ENCODE measurements at regions not wholly inside any gene's neighbourhood (a gene's known extent, or its start where the extent isn't known, plus 50 kb on each side); places are given as distances from the start of the nearest gene placed in this dataset.
"Not testable (repeated sequence)": the region's sequence is repeated elsewhere in the genome, so short reads cannot be mapped to it uniquely, and the experiment has no call there.

DNA sequence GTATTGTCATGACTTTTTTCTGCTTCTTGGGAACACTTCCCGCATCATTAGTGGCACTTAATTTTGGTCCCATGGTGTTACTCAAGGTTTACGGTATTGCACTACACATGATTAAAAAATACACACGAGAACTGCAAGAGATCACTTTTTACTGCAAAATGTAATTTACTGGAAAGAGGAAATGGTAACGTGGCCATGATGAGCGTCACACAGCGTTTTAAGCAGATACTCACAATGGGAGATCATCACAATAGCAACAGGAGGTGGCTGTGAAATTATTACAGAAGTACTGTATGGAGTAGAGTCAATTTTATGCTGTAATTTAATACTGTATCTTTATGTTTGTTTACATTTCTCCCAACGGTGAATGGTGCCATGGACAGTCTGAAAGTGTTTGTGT, 1510.3 kb downstream of the AMY1C start:
- Histone ChIP-seq H3K18ac (ENCODE audit: low read depth in 1 of 2, low read length in 2 of 2) (no peak overlapping the region), H2AK5ac (ENCODE audit: low read length, severe bottlenecking) (no peak overlapping the region), H3K4me1 (ENCODE audit: control insufficient read depth, insufficient read depth, low read depth, low read length) (no peaks in the 10 kb centered on the region), H3K4me3 (ENCODE audit: insufficient read depth in 1 of 2, low read depth in 1 of 2, low read length in 2 of 2) (no peak overlapping the region), H3K14ac (ENCODE audit: low read length in 2 of 2) (no peak overlapping the region), H3K9me3 (ENCODE audit: control insufficient read depth, low read length) (peaks cover 4% of the 10 kb centered on the region), H3K9ac (ENCODE audit: low read length) (no peak overlapping the region), H4K8ac (ENCODE audit: low read length) (no peak overlapping the region), H2BK12ac (ENCODE audit: low read length in 2 of 2) (no peak overlapping the region), H2BK5ac (ENCODE audit: low read depth, low read length, poor library complexity, severe bottlenecking) (no peak overlapping the region), H2BK15ac (ENCODE audit: low read depth, poor library complexity, severe bottlenecking) (no peak overlapping the region), H3K79me1 (replicated peaks; ENCODE audit: low read length, poor library complexity, severe bottlenecking) (no peaks in the 10 kb centered on the region), H3K4ac (ENCODE audit: low read depth in 1 of 2, low read length in 2 of 2) (no peak overlapping the region), H3K27ac (ENCODE audit: low read length, poor library complexity, severe bottlenecking) (no peak overlapping the region), H2BK120ac (ENCODE audit: low read depth, low read length) (no peak overlapping the region), H4K91ac (ENCODE audit: low read length) (no peak overlapping the region), H2AFZ (ENCODE audit: low read depth, low read length) (no peak overlapping the region), H3K27me3 (ENCODE audit: control insufficient read depth in 1 of 2, insufficient read depth in 1 of 2, low read length in 2 of 2) (no peaks in the 10 kb centered on the region), H3K23ac (ENCODE audit: low read length in 2 of 2) (no peak overlapping the region), H3K36me3 (ENCODE audit: control insufficient read depth in 1 of 2, insufficient read depth in 2 of 2, low read depth in 1 of 2, low read length in 2 of 2) (no peaks in the 10 kb centered on the region), H3K4me2 (ENCODE audit: low read length, poor library complexity, severe bottlenecking) (no peak overlapping the region)
- no peak for DNase-seq
- 88% methylated on average over 5 of the region's 7 CpGs for WGBS

DNA sequence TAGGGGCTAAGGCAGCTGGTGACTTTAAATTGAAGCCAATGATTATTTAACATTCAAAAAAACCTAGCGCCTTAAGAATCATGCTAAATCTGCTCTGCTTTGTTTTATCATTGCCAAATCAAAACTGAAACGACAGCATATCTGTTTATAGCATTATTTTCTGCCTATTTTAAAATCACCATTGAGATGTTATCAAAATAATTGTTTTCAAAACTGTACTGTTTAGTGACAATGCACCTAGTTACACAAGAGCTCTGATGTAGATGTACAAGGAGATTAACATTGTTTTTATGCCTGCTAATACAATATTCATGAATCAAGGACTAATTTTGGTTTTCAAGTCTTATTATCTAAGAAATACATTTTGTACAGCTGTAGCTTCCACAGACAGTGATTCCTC, 1521.3 kb downstream of the AMY1C start:
- H3K23ac ChIP-seq (ENCODE audit: low read length in 2 of 2), result no peak overlapping the region
- no peak overlapping the region for H2AK5ac ChIP-seq (ENCODE audit: low read length, severe bottlenecking)
- no peaks in the 10 kb centered on the region for H3K4me1 ChIP-seq (ENCODE audit: control insufficient read depth, insufficient read depth, low read depth, low read length)
- DNase-seq, result no peak
- H3K27ac ChIP-seq (ENCODE audit: low read length, poor library complexity, severe bottlenecking), result no peak overlapping the region
- no peak overlapping the region for H3K9ac ChIP-seq (ENCODE audit: low read length)
- H2BK15ac ChIP-seq (ENCODE audit: low read depth, poor library complexity, severe bottlenecking), result no peak overlapping the region
- H3K4me2 ChIP-seq (ENCODE audit: low read length, poor library complexity, severe bottlenecking), result no peak overlapping the region
- 88% methylated on average over 1 of the region's 2 CpGs for WGBS
- H2BK12ac ChIP-seq (ENCODE audit: low read length in 2 of 2), result no peak overlapping the region
- no peaks in the 10 kb centered on the region for H3K79me1 ChIP-seq (replicated peaks; ENCODE audit: low read length, poor library complexity, severe bottlenecking)
- H3K27me3 ChIP-seq (ENCODE audit: control insufficient read depth in 1 of 2, insufficient read depth in 1 of 2, low read length in 2 of 2), result no peaks in the 10 kb centered on the region
- H3K4me3 ChIP-seq (ENCODE audit: insufficient read depth in 1 of 2, low read depth in 1 of 2, low read length in 2 of 2), result no peak overlapping the region
- no peak overlapping the region for H4K91ac ChIP-seq (ENCODE audit: low read length)
- H2BK5ac ChIP-seq (ENCODE audit: low read depth, low read length, poor library complexity, severe bottlenecking), result no peak overlapping the region
- no peak overlapping the region for H3K4ac ChIP-seq (ENCODE audit: low read depth in 1 of 2, low read length in 2 of 2)
- no peak overlapping the region for H2BK120ac ChIP-seq (ENCODE audit: low read depth, low read length)
- no peak overlapping the region for H4K8ac ChIP-seq (ENCODE audit: low read length)
- no peaks in the 10 kb centered on the region for H3K36me3 ChIP-seq (ENCODE audit: control insufficient read depth in 1 of 2, insufficient read depth in 2 of 2, low read depth in 1 of 2, low read length in 2 of 2)
- no peak overlapping the region for H2AFZ ChIP-seq (ENCODE audit: low read depth, low read length)
- H3K14ac ChIP-seq (ENCODE audit: low read length in 2 of 2), result no peak overlapping the region
- H3K9me3 ChIP-seq (ENCODE audit: control insufficient read depth, low read length), result peaks cover 9% of the 10 kb centered on the region
- H3K18ac ChIP-seq (ENCODE audit: low read depth in 1 of 2, low read length in 2 of 2), result no peak overlapping the region

DNA sequence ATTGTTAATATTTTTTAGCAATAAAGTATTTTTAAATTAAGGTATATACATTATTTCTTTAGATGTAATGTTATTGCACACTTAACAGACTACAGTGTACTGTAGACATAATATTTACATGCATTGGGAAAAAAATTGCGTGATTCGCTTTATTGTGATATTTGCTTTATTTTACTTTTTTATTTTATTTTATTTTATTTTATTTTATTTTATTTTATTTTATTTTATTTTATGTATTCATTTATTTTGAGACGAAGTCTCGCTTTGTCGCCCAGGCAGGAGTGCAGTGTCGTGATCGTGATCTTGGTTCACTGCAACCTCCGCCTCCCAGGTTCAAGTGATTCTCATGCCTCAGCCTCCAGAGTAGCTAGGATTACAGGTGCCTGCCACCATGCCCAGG, 1522.7 kb downstream of the AMY1C start:
- H2BK120ac ChIP-seq (ENCODE audit: low read depth, low read length); H3K27ac ChIP-seq (ENCODE audit: low read length, poor library complexity, severe bottlenecking); H2BK12ac ChIP-seq (ENCODE audit: low read length in 2 of 2): not testable (repeated sequence)

DNA sequence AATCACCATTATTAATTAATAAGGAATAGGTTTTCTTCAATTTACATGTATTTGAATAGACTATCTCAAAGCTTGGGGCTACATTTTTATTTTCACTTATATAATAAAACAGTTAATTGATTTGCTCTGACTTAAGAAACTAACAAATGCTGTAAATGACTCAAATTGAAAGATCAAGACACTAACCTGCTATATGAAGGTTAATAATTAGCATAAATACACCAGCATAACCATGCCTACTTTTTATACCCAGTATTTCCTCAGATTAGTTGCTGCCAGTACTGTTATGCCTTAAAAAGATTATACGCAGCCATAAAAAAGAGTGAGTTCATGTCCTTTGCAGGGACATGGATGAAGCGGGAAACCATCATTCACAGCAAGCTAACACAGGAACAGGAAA, 1545.1 kb downstream of the AMY1C start:
- Histone ChIP-seq H2AFZ (ENCODE audit: low read depth, low read length) (no peak overlapping the region), H3K27ac (ENCODE audit: low read length, poor library complexity, severe bottlenecking) (no peak overlapping the region), H4K8ac (ENCODE audit: low read length) (no peak overlapping the region), H2BK12ac (ENCODE audit: low read length in 2 of 2) (no peak overlapping the region), H4K91ac (ENCODE audit: low read length) (no peak overlapping the region), H2BK120ac (ENCODE audit: low read depth, low read length) (no peak overlapping the region), H3K27me3 (ENCODE audit: control insufficient read depth in 1 of 2, insufficient read depth in 1 of 2, low read length in 2 of 2) (no peaks in the 10 kb centered on the region), H3K23ac (ENCODE audit: low read length in 2 of 2) (no peak overlapping the region), H3K4ac (ENCODE audit: low read depth in 1 of 2, low read length in 2 of 2) (no peak overlapping the region), H3K79me1 (replicated peaks; ENCODE audit: low read length, poor library complexity, severe bottlenecking) (no peaks in the 10 kb centered on the region), H3K4me1 (ENCODE audit: control insufficient read depth, insufficient read depth, low read depth, low read length) (no peaks in the 10 kb centered on the region), H3K4me3 (ENCODE audit: insufficient read depth in 1 of 2, low read depth in 1 of 2, low read length in 2 of 2) (no peak overlapping the region), H3K9ac (ENCODE audit: low read length) (no peak overlapping the region), H3K4me2 (ENCODE audit: low read length, poor library complexity, severe bottlenecking) (no peak overlapping the region), H2BK15ac (ENCODE audit: low read depth, poor library complexity, severe bottlenecking) (no peak overlapping the region), H3K9me3 (ENCODE audit: control insufficient read depth, low read length) (peaks cover 4% of the 10 kb centered on the region), H2AK5ac (ENCODE audit: low read length, severe bottlenecking) (no peak overlapping the region), H3K36me3 (ENCODE audit: control insufficient read depth in 1 of 2, insufficient read depth in 2 of 2, low read depth in 1 of 2, low read length in 2 of 2) (no peaks in the 10 kb centered on the region), H3K14ac (ENCODE audit: low read length in 2 of 2) (no peak overlapping the region), H3K18ac (ENCODE audit: low read depth in 1 of 2, low read length in 2 of 2) (no peak overlapping the region), H2BK5ac (ENCODE audit: low read depth, low read length, poor library complexity, severe bottlenecking) (no peak overlapping the region)
- no peak for DNase-seq
- 100% methylated on average over 2 of the region's 2 CpGs for WGBS

More for the DNA sequence above, 1522.7 kb downstream of the AMY1C start:
- WGBS, result 97% methylated on average over 7 of the region's 8 CpGs
- H3K18ac ChIP-seq (ENCODE audit: low read depth in 1 of 2, low read length in 2 of 2); H3K36me3 ChIP-seq (ENCODE audit: control insufficient read depth in 1 of 2, insufficient read depth in 2 of 2, low read depth in 1 of 2, low read length in 2 of 2); H2BK15ac ChIP-seq (ENCODE audit: low read depth, poor library complexity, severe bottlenecking); H3K27me3 ChIP-seq (ENCODE audit: control insufficient read depth in 1 of 2, insufficient read depth in 1 of 2, low read length in 2 of 2); H3K14ac ChIP-seq (ENCODE audit: low read length in 2 of 2); H3K23ac ChIP-seq (ENCODE audit: low read length in 2 of 2); H3K4me2 ChIP-seq (ENCODE audit: low read length, poor library complexity, severe bottlenecking); H2AK5ac ChIP-seq (ENCODE audit: low read length, severe bottlenecking); H3K4me1 ChIP-seq (ENCODE audit: control insufficient read depth, insufficient read depth, low read depth, low read length); H3K9ac ChIP-seq (ENCODE audit: low read length); H4K91ac ChIP-seq (ENCODE audit: low read length); DNase-seq; H3K79me1 ChIP-seq (replicated peaks; ENCODE audit: low read length, poor library complexity, severe bottlenecking); H2AFZ ChIP-seq (ENCODE audit: low read depth, low read length); H3K4me3 ChIP-seq (ENCODE audit: insufficient read depth in 1 of 2, low read depth in 1 of 2, low read length in 2 of 2); H3K4ac ChIP-seq (ENCODE audit: low read depth in 1 of 2, low read length in 2 of 2); H3K9me3 ChIP-seq (ENCODE audit: control insufficient read depth, low read length); H4K8ac ChIP-seq (ENCODE audit: low read length); H2BK5ac ChIP-seq (ENCODE audit: low read depth, low read length, poor library complexity, severe bottlenecking): not testable (repeated sequence)
